ENCODE measurements at regions not wholly inside any gene's neighbourhood (a gene's known extent, or its start where the extent isn't known, plus 50 kb on each side); places are given as distances from the start of the nearest gene placed in this dataset.
"Not testable (repeated sequence)": the region's sequence is repeated elsewhere in the genome, so short reads cannot be mapped to it uniquely, and the experiment has no call there.

GRCh38 chr22:25497716-25498115 lies 66.8 kb upstream of the GRK3 start:
- peaks cover 0 to 5% (median 0%) of the 10 kb centered on the region in 3 donors for H3K27me3 ChIP-seq (ENCODE audit: control insufficient read depth in 3 of 3, insufficient read depth in 3 of 3, low read length in 3 of 3)
- no peaks in the 10 kb centered on the region for H3K9me3 ChIP-seq (ENCODE audit: control insufficient read depth in 3 of 3, low read length in 3 of 3)
- H3K27ac ChIP-seq (ENCODE audit: low read depth, low read length): no peak overlapping the region
- H3K36me3 ChIP-seq (ENCODE audit: control insufficient read depth in 3 of 3, insufficient read depth in 3 of 3, low read length in 3 of 3): peaks cover 0 to 3% (median 0%) of the 10 kb centered on the region in 3 donors
- no peak overlapping the region for H3K4me3 ChIP-seq (ENCODE audit: low read length in 3 of 3)
- H3K4me1 ChIP-seq (ENCODE audit: control insufficient read depth in 3 of 3, insufficient read depth in 3 of 3, low read length in 3 of 3): no peaks in the 10 kb centered on the region
- no peak overlapping the region for H3K9ac ChIP-seq (ENCODE audit: low read depth in 1 of 3, low read length in 3 of 3)

GRCh38 chr22:25500671-25501070 lies 63.8 kb upstream of the GRK3 start:
- not testable (repeated sequence) for H3K9ac ChIP-seq (ENCODE audit: low read depth in 1 of 3, low read length in 3 of 3)

GRCh38 chr22:25504017-25504416 lies 60.5 kb upstream of the GRK3 start:
- H3K27ac ChIP-seq (ENCODE audit: low read depth, low read length); H3K4me3 ChIP-seq (ENCODE audit: low read length in 3 of 3); H3K9me3 ChIP-seq (ENCODE audit: control insufficient read depth in 3 of 3, low read length in 3 of 3); H3K4me1 ChIP-seq (ENCODE audit: control insufficient read depth in 3 of 3, insufficient read depth in 3 of 3, low read length in 3 of 3); H3K27me3 ChIP-seq (ENCODE audit: control insufficient read depth in 3 of 3, insufficient read depth in 3 of 3, low read length in 3 of 3); H3K36me3 ChIP-seq (ENCODE audit: control insufficient read depth in 3 of 3, insufficient read depth in 3 of 3, low read length in 3 of 3); H3K9ac ChIP-seq (ENCODE audit: low read depth in 1 of 3, low read length in 3 of 3): not testable (repeated sequence)

More at GRCh38 chr22:25500671-25501070, 63.8 kb upstream of the GRK3 start:
- not testable (repeated sequence) for H3K4me3 ChIP-seq (ENCODE audit: low read length in 3 of 3); H3K27ac ChIP-seq (ENCODE audit: low read depth, low read length); H3K9me3 ChIP-seq (ENCODE audit: control insufficient read depth in 3 of 3, low read length in 3 of 3); H3K36me3 ChIP-seq (ENCODE audit: control insufficient read depth in 3 of 3, insufficient read depth in 3 of 3, low read length in 3 of 3); H3K4me1 ChIP-seq (ENCODE audit: control insufficient read depth in 3 of 3, insufficient read depth in 3 of 3, low read length in 3 of 3); H3K27me3 ChIP-seq (ENCODE audit: control insufficient read depth in 3 of 3, insufficient read depth in 3 of 3, low read length in 3 of 3)

- no peak overlapping the region for H3K4me3 ChIP-seq (ENCODE audit: low read length in 3 of 3)
- no peaks in the 10 kb centered on the region for H3K9me3 ChIP-seq (ENCODE audit: control insufficient read depth in 3 of 3, low read length in 3 of 3)
- no peak overlapping the region for H3K9ac ChIP-seq (ENCODE audit: low read depth in 1 of 3, low read length in 3 of 3)
- no peak overlapping the region for H3K27ac ChIP-seq (ENCODE audit: low read depth, low read length)
- H3K36me3 ChIP-seq (ENCODE audit: control insufficient read depth in 3 of 3, insufficient read depth in 3 of 3, low read length in 3 of 3): peaks cover 0 to 3% (median 3%) of the 10 kb centered on the region in 3 donors
- H3K4me1 ChIP-seq (ENCODE audit: control insufficient read depth in 3 of 3, insufficient read depth in 3 of 3, low read length in 3 of 3): no peaks in the 10 kb centered on the region
- H3K27me3 ChIP-seq (ENCODE audit: control insufficient read depth in 3 of 3, insufficient read depth in 3 of 3, low read length in 3 of 3): no peaks in the 10 kb centered on the region
Observed at GRCh38 chr22:25508161-25508560, 56.3 kb upstream of the GRK3 start.

- no peak overlapping the region for H3K27ac ChIP-seq (ENCODE audit: low read depth, low read length)
- no peak overlapping the region for H3K4me3 ChIP-seq (ENCODE audit: low read length in 3 of 3)
- no peaks in the 10 kb centered on the region for H3K4me1 ChIP-seq (ENCODE audit: control insufficient read depth in 3 of 3, insufficient read depth in 3 of 3, low read length in 3 of 3)
- no peak overlapping the region for H3K9ac ChIP-seq (ENCODE audit: low read depth in 1 of 3, low read length in 3 of 3)
- H3K36me3 ChIP-seq (ENCODE audit: control insufficient read depth in 3 of 3, insufficient read depth in 3 of 3, low read length in 3 of 3): peaks cover 0 to 3% (median 3%) of the 10 kb centered on the region in 3 donors
- H3K9me3 ChIP-seq (ENCODE audit: control insufficient read depth in 3 of 3, low read length in 3 of 3): no peaks in the 10 kb centered on the region
- H3K27me3 ChIP-seq (ENCODE audit: control insufficient read depth in 3 of 3, insufficient read depth in 3 of 3, low read length in 3 of 3): no peaks in the 10 kb centered on the region
Observed at GRCh38 chr22:25508761-25509321, 55.6 kb upstream of the GRK3 start.

- no peak overlapping the region for H3K4me3 ChIP-seq (ENCODE audit: low read length in 3 of 3)
- no peak overlapping the region for H3K9ac ChIP-seq (ENCODE audit: low read depth in 1 of 3, low read length in 3 of 3)
- no peaks in the 10 kb centered on the region for H3K27me3 ChIP-seq (ENCODE audit: control insufficient read depth in 3 of 3, insufficient read depth in 3 of 3, low read length in 3 of 3)
- H3K36me3 ChIP-seq (ENCODE audit: control insufficient read depth in 3 of 3, insufficient read depth in 3 of 3, low read length in 3 of 3): peaks cover 0 to 3% (median 3%) of the 10 kb centered on the region in 3 donors
- no peaks in the 10 kb centered on the region for H3K9me3 ChIP-seq (ENCODE audit: control insufficient read depth in 3 of 3, low read length in 3 of 3)
- H3K27ac ChIP-seq (ENCODE audit: low read depth, low read length): no peak overlapping the region
- no peaks in the 10 kb centered on the region for H3K4me1 ChIP-seq (ENCODE audit: control insufficient read depth in 3 of 3, insufficient read depth in 3 of 3, low read length in 3 of 3)
Observed at GRCh38 chr22:25509374-25509791, 55.1 kb upstream of the GRK3 start.

- Histone ChIP-seq H3K9me3 (ENCODE audit: control insufficient read depth in 3 of 3, low read length in 3 of 3) (no peaks in the 10 kb centered on the region), H3K27ac (ENCODE audit: low read depth, low read length) (no peak overlapping the region), H3K9ac (ENCODE audit: low read depth in 1 of 3, low read length in 3 of 3) (no peak overlapping the region)
Observed at GRCh38 chr22:25510876-25511275, 53.6 kb upstream of the GRK3 start.

GRCh38 chr22:25511725-25512124 lies 52.8 kb upstream of the GRK3 start:
- H3K27ac ChIP-seq (ENCODE audit: low read depth, low read length): no peak overlapping the region
- no peaks in the 10 kb centered on the region for H3K4me1 ChIP-seq (ENCODE audit: control insufficient read depth in 3 of 3, insufficient read depth in 3 of 3, low read length in 3 of 3)
- peaks cover 0 to 3% (median 3%) of the 10 kb centered on the region in 3 donors for H3K36me3 ChIP-seq (ENCODE audit: control insufficient read depth in 3 of 3, insufficient read depth in 3 of 3, low read length in 3 of 3)
- no peak overlapping the region for H3K4me3 ChIP-seq (ENCODE audit: low read length in 3 of 3)
- no peak overlapping the region for H3K9ac ChIP-seq (ENCODE audit: low read depth in 1 of 3, low read length in 3 of 3)
- no peaks in the 10 kb centered on the region for H3K9me3 ChIP-seq (ENCODE audit: control insufficient read depth in 3 of 3, low read length in 3 of 3)
- H3K27me3 ChIP-seq (ENCODE audit: control insufficient read depth in 3 of 3, insufficient read depth in 3 of 3, low read length in 3 of 3): no peaks in the 10 kb centered on the region

More at GRCh38 chr22:25510876-25511275, 53.6 kb upstream of the GRK3 start:
- H3K4me3 ChIP-seq (ENCODE audit: low read length in 3 of 3): no peak overlapping the region
- H3K27me3 ChIP-seq (ENCODE audit: control insufficient read depth in 3 of 3, insufficient read depth in 3 of 3, low read length in 3 of 3): no peaks in the 10 kb centered on the region
- H3K4me1 ChIP-seq (ENCODE audit: control insufficient read depth in 3 of 3, insufficient read depth in 3 of 3, low read length in 3 of 3): no peaks in the 10 kb centered on the region
- H3K36me3 ChIP-seq (ENCODE audit: control insufficient read depth in 3 of 3, insufficient read depth in 3 of 3, low read length in 3 of 3): peaks cover 0 to 3% (median 3%) of the 10 kb centered on the region in 3 donors

- Histone ChIP-seq H3K9me3 (ENCODE audit: control insufficient read depth in 3 of 3, low read length in 3 of 3) (no peaks in the 10 kb centered on the region), H3K9ac (ENCODE audit: low read depth in 1 of 3, low read length in 3 of 3) (no peak overlapping the region), H3K4me3 (ENCODE audit: low read length in 3 of 3) (no peak overlapping the region), H3K27me3 (ENCODE audit: control insufficient read depth in 3 of 3, insufficient read depth in 3 of 3, low read length in 3 of 3) (no peaks in the 10 kb centered on the region), H3K36me3 (ENCODE audit: control insufficient read depth in 3 of 3, insufficient read depth in 3 of 3, low read length in 3 of 3) (peaks cover 0 to 3% (median 3%) of the 10 kb centered on the region in 3 donors), H3K27ac (ENCODE audit: low read depth, low read length) (no peak overlapping the region), H3K4me1 (ENCODE audit: control insufficient read depth in 3 of 3, insufficient read depth in 3 of 3, low read length in 3 of 3) (no peaks in the 10 kb centered on the region)
Observed at GRCh38 chr22:25514436-25515180, 49.9 kb upstream of the GRK3 start.

Measured in skeletal muscle tissue (tissue), 3 donors.